Breast epithelium (tissue), 4 donors: ENCODE measurements at regions not wholly inside any gene's neighbourhood (a gene's known extent, or its start where the extent isn't known, plus 50 kb on each side); places are given as distances from the start of the nearest gene placed in this dataset.

Experiments used
- DNase-seq, 2 donors: peaks; one replicate each; pipeline ENCODE4 v3.0.0-alpha.2; 2019; ENCODE audit warnings: low spot score in 2 of 2
- H3K27ac ChIP-seq, 2 donors: fragments of 200-600 bp; sonication (generic) in 1 of 2; one replicate each; pipeline ENCODE4 v1.5.1; 2016 to 2019; ENCODE audit warnings: mild to moderate bottlenecking in 1 of 2
- H3K27me3 ChIP-seq, 2 donors: fragments of 200-600 bp; sonication (generic) in 1 of 2; one replicate each; pipeline versions ENCODE4 v1.5.1 to v1.6.0; 2017 to 2019; ENCODE audit warnings: control low read depth in 1 of 2, mild to moderate bottlenecking in 1 of 2
- H3K36me3 ChIP-seq: fragments of 200-600 bp; one replicate; pipeline ENCODE4 v1.5.1; 2019
- H3K4me1 ChIP-seq, 2 donors: fragments of 200-600 bp; sonication (generic); one replicate each; pipeline ENCODE4 v1.5.1; 2016 to 2019; ENCODE audit warnings: control low read depth in 1 of 2
- H3K4me3 ChIP-seq, 3 donors: fragments of 200-600 bp; sonication (generic); 1 replicate in 2 of 3; 2 replicates in 1 of 3; pipeline ENCODE4 v1.5.1; 2016 to 2019; ENCODE audit warnings: mild to moderate bottlenecking in 3 of 3, moderate library complexity in 2 of 3
- H3K9me3 ChIP-seq, 2 donors: fragments of 200-600 bp; sonication (generic) in 1 of 2; one replicate each; pipeline ENCODE4 v1.5.1; 2016 to 2019; ENCODE audit warnings: control low read depth in 1 of 2
- POLR2A ChIP-seq: fragments of 450-650 bp; IDR thresholded peaks from one replicate; pipeline ENCODE4 v1.6.1; 2016; ENCODE audit warnings: antibody characterized with exemption, mild to moderate bottlenecking, moderate library complexity
- POLR2AphosphoS5 ChIP-seq, 3 donors: sonication (generic); formaldehyde crosslinking; IDR thresholded peaks; one replicate each; pipeline ENCODE4 v1.6.1; 2017; ENCODE audit warnings: antibody characterized with exemption in 3 of 3
- intact Hi-C: fragments of 100-400 bp; cut with DNase I; formaldehyde crosslinking; loops from one replicate; pipeline ENCODE4 v1.15.1; 2023; ENCODE audit warnings: low total_unique reads
- TF ChIP-seq, protein P1 (sequence below), 3 donors: fragments of 450-650 bp; IDR thresholded peaks; one replicate each; pipeline ENCODE4 v1.5.1; 2016 to 2017; ENCODE audit warnings: antibody characterized with exemption in 3 of 3, mild to moderate bottlenecking in 3 of 3, moderate library complexity in 3 of 3

DNA sequence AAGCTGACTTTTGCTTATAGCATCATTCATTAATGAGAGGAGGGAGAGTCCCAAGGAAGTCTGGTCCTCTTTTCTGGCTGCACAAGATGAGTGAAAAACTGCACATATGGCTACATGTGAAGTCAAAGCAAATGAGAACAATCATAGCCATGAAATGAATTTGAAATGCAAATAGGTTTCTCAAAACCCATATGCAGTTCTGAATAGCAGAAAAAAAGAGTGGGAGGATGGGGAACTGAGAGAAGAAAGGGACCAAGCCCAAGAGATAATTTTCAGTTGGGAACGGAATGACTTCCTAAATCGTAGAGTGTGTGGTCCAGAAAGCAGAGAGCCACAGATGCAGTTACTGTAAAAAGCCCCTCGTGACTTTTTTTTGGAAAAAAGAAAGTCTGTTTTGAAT lies 66.3 kb downstream of the GTPBP8 start:
- intact Hi-C loops: loop anchor here (10.0 kb wide), 1 partner anchor 228 kb away; no protein-coding TSS in a partner anchor

DNA sequence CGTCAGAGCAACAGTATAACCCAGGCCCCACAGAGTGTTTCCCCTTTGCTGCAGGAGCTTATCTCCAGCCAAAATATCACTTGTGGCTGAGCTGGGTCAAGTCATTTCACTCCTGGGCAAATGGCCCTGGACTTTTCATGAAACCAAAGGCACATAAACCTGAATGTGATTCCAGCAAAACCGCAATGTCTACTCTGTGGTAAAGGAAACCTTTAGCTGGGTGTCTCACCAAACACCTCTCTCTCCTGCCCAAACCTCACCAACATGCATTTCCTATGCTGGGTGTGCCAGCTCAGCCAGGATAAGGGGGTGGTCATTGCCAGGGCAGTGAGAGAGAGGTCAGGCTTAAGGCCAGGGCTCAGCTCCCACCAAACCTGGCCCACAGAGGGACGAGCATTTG lies 67.4 kb downstream of the GTPBP8 start:
- intact Hi-C loops: loop anchor here (10.0 kb wide), 1 partner anchor 227 kb away; no protein-coding TSS in a partner anchor
- H3K4me1 ChIP-seq: no peaks in the 10 kb centered on the region
- H3K9me3 ChIP-seq: no peaks in the 10 kb centered on the region
- no peak overlapping the region for H3K27ac ChIP-seq
- TF ChIP-seq POLR2A: no peak
- TF ChIP-seq, protein P1, sequence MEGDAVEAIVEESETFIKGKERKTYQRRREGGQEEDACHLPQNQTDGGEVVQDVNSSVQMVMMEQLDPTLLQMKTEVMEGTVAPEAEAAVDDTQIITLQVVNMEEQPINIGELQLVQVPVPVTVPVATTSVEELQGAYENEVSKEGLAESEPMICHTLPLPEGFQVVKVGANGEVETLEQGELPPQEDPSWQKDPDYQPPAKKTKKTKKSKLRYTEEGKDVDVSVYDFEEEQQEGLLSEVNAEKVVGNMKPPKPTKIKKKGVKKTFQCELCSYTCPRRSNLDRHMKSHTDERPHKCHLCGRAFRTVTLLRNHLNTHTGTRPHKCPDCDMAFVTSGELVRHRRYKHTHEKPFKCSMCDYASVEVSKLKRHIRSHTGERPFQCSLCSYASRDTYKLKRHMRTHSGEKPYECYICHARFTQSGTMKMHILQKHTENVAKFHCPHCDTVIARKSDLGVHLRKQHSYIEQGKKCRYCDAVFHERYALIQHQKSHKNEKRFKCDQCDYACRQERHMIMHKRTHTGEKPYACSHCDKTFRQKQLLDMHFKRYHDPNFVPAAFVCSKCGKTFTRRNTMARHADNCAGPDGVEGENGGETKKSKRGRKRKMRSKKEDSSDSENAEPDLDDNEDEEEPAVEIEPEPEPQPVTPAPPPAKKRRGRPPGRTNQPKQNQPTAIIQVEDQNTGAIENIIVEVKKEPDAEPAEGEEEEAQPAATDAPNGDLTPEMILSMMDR (IDR thresholded peaks at IDR 0.05): no peak
- TF ChIP-seq POLR2AphosphoS5 (IDR thresholded peaks at IDR 0.05): no peak
- H3K27me3 ChIP-seq: no peaks in the 10 kb centered on the region
- no peaks in the 10 kb centered on the region for H3K36me3 ChIP-seq
- no peak for DNase-seq
- no peak overlapping the region for H3K4me3 ChIP-seq

More for the DNA sequence above, 66.3 kb downstream of the GTPBP8 start:
- DNase-seq: no peak
- H3K27ac ChIP-seq: no peak overlapping the region
- no peak overlapping the region for H3K4me3 ChIP-seq
- peaks cover 0 to 3% of the 10 kb centered on the region in 2 donors for H3K4me1 ChIP-seq
- no peaks in the 10 kb centered on the region for H3K36me3 ChIP-seq
- TF ChIP-seq POLR2AphosphoS5 (IDR thresholded peaks at IDR 0.05) (no peak), POLR2A (no peak)
- TF ChIP-seq, protein P1 (IDR thresholded peaks at IDR 0.05): no peak
- no peaks in the 10 kb centered on the region for H3K9me3 ChIP-seq
- H3K27me3 ChIP-seq: no peaks in the 10 kb centered on the region

DNA sequence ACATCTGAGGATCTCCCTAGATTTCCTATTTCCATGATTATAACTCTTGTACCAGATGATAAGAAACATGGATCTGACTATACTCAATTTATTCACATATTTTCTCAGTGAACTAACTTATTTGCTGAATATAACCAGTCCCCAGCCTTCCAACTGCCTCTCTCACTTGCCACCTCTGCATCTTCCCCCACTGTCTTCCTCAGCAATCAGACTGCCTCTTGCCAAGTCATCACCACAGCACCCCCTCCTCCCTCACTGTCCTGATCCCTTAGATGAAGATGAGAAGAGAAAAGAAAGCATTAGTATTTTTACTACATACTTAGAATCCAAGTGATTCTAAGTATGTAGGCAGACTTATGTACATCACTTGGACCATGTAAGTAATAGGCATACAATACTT lies 71.9 kb downstream of the GTPBP8 start:
- peaks cover 0 to 9% of the 10 kb centered on the region in 2 donors for H3K9me3 ChIP-seq
- H3K4me1 ChIP-seq: no peaks in the 10 kb centered on the region
- H3K36me3 ChIP-seq: no peaks in the 10 kb centered on the region
- TF ChIP-seq POLR2A (no peak), POLR2AphosphoS5 (IDR thresholded peaks at IDR 0.05) (no peak)
- TF ChIP-seq, protein P1 (IDR thresholded peaks at IDR 0.05): no peak
- no peak overlapping the region for H3K27ac ChIP-seq
- intact Hi-C loops: no loop called here
- no peak overlapping the region for H3K4me3 ChIP-seq
- H3K27me3 ChIP-seq: no peaks in the 10 kb centered on the region
- DNase-seq: no peak

DNA sequence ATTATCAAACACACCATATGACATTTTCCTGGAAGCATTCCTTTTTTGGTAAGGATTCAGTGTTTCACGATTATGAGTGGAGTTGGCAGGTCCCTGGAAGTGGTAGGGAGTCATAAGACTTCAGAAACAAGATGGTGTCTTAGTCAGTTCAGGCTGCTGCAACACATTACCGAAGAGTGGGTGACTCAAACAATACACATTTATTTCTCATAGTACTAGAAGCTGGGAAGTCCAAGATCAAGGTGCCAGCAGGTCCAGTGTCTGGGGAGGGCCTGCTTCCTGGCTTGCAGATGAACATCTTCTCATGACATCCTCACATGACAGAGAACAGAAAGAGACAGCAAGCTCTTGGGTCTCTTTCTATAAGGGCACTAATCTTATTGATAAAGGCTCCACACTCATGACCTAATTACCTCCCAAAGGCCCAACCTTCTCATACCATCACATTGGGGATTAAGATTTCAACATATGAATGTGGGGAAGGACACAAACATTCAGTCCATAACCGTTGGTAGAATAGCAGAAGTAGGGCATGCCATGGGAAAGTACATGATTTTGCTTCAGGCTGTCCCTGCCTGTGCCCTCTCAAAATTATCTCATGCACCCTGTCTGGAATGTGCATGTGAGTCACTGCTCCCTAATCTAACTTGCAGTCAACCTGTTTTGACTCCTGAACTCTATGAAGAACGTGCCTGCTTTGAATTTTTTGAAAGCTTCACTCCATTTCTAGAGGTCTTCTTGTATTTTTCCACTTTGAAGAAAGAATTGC lies 72.5 kb downstream of the GTPBP8 start:
- DNase-seq: no peak
- H3K4me1 ChIP-seq: no peaks in the 10 kb centered on the region
- no peaks in the 10 kb centered on the region for H3K27me3 ChIP-seq
- H3K27ac ChIP-seq: no peak overlapping the region
- intact Hi-C loops: no loop called here
- peaks cover 0 to 9% of the 10 kb centered on the region in 2 donors for H3K9me3 ChIP-seq
- H3K4me3 ChIP-seq: no peak overlapping the region
- H3K36me3 ChIP-seq: no peaks in the 10 kb centered on the region
- TF ChIP-seq, protein P1 (IDR thresholded peaks at IDR 0.05): no peak
- TF ChIP-seq POLR2AphosphoS5 (IDR thresholded peaks at IDR 0.05) (no peak), POLR2A (no peak)

DNA sequence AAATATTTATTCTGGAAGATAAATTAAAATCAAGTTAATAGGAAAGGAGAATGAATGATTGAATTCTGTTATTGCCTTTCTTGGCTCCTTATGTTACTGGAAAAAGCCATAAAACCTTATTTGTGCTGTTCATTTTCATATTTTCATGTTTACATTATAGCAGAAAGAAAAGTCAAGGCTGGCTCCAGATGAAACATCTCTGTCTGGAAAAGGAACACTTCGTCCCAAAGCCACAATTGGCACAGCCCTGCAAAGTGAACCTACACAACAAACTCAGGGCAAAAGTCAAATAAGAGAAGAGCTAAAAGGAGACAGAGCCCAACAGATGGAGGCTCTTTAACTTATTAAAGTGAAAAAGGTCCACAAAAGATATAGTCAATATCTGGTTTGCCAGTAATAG lies 73.4 kb downstream of the GTPBP8 start:
- Histone ChIP-seq H3K27ac (no peak overlapping the region), H3K36me3 (no peaks in the 10 kb centered on the region), H3K27me3 (no peaks in the 10 kb centered on the region), H3K4me1 (no peaks in the 10 kb centered on the region), H3K4me3 (no peak overlapping the region), H3K9me3 (peaks cover 0 to 9% of the 10 kb centered on the region in 2 donors)
- no peak for DNase-seq
- TF ChIP-seq POLR2AphosphoS5 (IDR thresholded peaks at IDR 0.05) (no peak), POLR2A (no peak)
- intact Hi-C loops: no loop called here
